Left ventricle myocardium superior (tissue), 1 donor: ENCODE measurements at regions not wholly inside any gene's neighbourhood (a gene's known extent, or its start where the extent isn't known, plus 50 kb on each side); places are given as distances from the start of the nearest gene placed in this dataset.

Source experiments
- ATAC-seq: fragments of 200-7000 bp; cut with Tn5 transposase; one replicate; pipeline ENCODE4 v1.9.1; 2020; ENCODE audit warnings: mild to moderate bottlenecking, moderate library complexity
- DNase-seq: peaks from one replicate; pipeline ENCODE4 v3.0.0-alpha.2; 2020
- intact Hi-C: fragments of 100-400 bp; cut with micrococcal nuclease; formaldehyde crosslinking; loops from one replicate; pipeline ENCODE4 v1.11.0; 2022
- donor health status: DM: no; HTN: yes; CAD: no; lungs with severe emphysema.

DNA sequence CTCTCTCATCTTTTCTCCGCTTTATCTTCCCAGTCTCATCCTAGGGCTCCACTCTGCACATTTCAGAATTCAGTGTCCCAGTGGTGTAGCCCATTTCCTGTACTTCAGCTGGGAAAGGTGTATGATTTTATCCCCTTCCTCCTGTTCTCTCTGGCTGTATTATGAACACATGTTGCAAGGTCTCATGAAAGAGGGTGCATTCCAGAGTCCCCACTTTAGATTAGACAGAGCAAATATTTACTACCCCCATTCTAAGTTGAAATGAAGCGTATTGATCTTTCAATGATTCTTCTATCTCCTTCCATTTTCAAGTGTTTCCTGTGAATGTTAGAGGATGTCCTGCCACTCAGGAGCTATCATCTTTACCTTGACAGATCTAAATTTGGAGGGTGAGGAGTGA lies 123.2 kb downstream of the WIF1 start:
- ATAC-seq (no peak), DNase-seq (no peak)
- intact Hi-C loops = no loop called here

- peak; percentile 37 for ATAC-seq
- intact Hi-C loops = no loop called here
Measured at GRCh38 chr12:64998371-64999147, 122.5 kb downstream of the WIF1 start.

GRCh38 chr12:64999148-64999425 lies 122.0 kb downstream of the WIF1 start:
- peak; percentile 45 for ATAC-seq
- intact Hi-C loops = no loop called here
- no peak for DNase-seq

More at GRCh38 chr12:64998371-64999147, 122.5 kb downstream of the WIF1 start:
- DNase-seq = no peak
